Renal cortex interstitium (tissue), 11 donors: ENCODE measurements at regions not wholly inside any gene's neighbourhood (a gene's known extent, or its start where the extent isn't known, plus 50 kb on each side); places are given as distances from the start of the nearest gene placed in this dataset.
"Not testable (repeated sequence)": the region's sequence is repeated elsewhere in the genome, so short reads cannot be mapped to it uniquely, and the experiment has no call there.

Source experiments
- DNase-seq, 11 donors: peaks; one replicate each; pipeline ENCODE4 v3.0.0-alpha.2; 2013; ENCODE audit warnings: low read depth in 9 of 11, low spot score in 4 of 11; ENCODE audit errors: extremely low read depth in 1 of 11

GRCh38 chr6:76764057-76764456, 691.6 kb upstream of the IMPG1 start:
- no peak for DNase-seq

GRCh38 chr6:76752841-76753240, 680.4 kb upstream of the IMPG1 start:
- DNase-seq = no peak

GRCh38 chr6:76745388-76745787, 672.9 kb upstream of the IMPG1 start:
- not testable (repeated sequence) for DNase-seq

- DNase-seq = not testable (repeated sequence)
Observed at GRCh38 chr6:76744151-76744720, 671.8 kb upstream of the IMPG1 start.

- DNase-seq = no peak
Observed at GRCh38 chr6:76742919-76743318, 670.5 kb upstream of the IMPG1 start.

- no peak for DNase-seq
Observed at GRCh38 chr6:76719449-76719848, 647.0 kb upstream of the IMPG1 start.

GRCh38 chr6:76708641-76709331, 636.3 kb upstream of the IMPG1 start:
- DNase-seq = no peak

- no peak for DNase-seq
Observed at GRCh38 chr6:76707630-76708029, 635.2 kb upstream of the IMPG1 start.

GRCh38 chr6:76706631-76707030, 634.2 kb upstream of the IMPG1 start:
- DNase-seq = no peak

- DNase-seq = no peak
Observed at GRCh38 chr6:76706086-76706485, 633.6 kb upstream of the IMPG1 start.

GRCh38 chr6:76703786-76704185, 631.3 kb upstream of the IMPG1 start:
- no peak for DNase-seq

GRCh38 chr6:76703285-76703684, 630.8 kb upstream of the IMPG1 start:
- no peak for DNase-seq

- DNase-seq = no peak
Observed at GRCh38 chr6:76702187-76702586, 629.7 kb upstream of the IMPG1 start.

- no peak for DNase-seq
Observed at GRCh38 chr6:76701610-76702009, 629.1 kb upstream of the IMPG1 start.

- no peak for DNase-seq
Observed at GRCh38 chr6:76697585-76697984, 625.1 kb upstream of the IMPG1 start.

GRCh38 chr6:76694795-76695194, 622.3 kb upstream of the IMPG1 start:
- no peak for DNase-seq

- DNase-seq = peak in 2 of 11 donors; percentile 1 to 3
Observed at GRCh38 chr6:76684875-76685274, 612.4 kb upstream of the IMPG1 start.

GRCh38 chr6:76683985-76684384, 611.5 kb upstream of the IMPG1 start:
- no peak for DNase-seq

GRCh38 chr6:76682842-76683241, 610.4 kb upstream of the IMPG1 start:
- no peak for DNase-seq

- DNase-seq = no peak
Observed at GRCh38 chr6:76681781-76682180, 609.3 kb upstream of the IMPG1 start.

GRCh38 chr6:76677017-76677416, 604.6 kb upstream of the IMPG1 start:
- DNase-seq = no peak
